HEK293 (cell line): ENCODE measurements at regions not wholly inside any gene's neighbourhood (a gene's known extent, or its start where the extent isn't known, plus 50 kb on each side); places are given as distances from the start of the nearest gene placed in this dataset.

Experiments
- CTCF ChIP-seq: fragments of 450-650 bp; formaldehyde crosslinking; IDR thresholded peaks from 2 replicates; pipeline ENCODE4 v1.5.1; 2016; ENCODE audit warnings: missing biosample characterization, missing genetic modification characterization
- ELK4 ChIP-seq: IDR thresholded peaks from 2 replicates; pipeline ENCODE4 v1.6.1; 2011; ENCODE audit warnings: mild to moderate bottlenecking, low read depth, low read length, borderline replicate concordance
- PATZ1 ChIP-seq: fragments of 450-650 bp; formaldehyde crosslinking; IDR thresholded peaks from 2 replicates; pipeline ENCODE4 v1.5.1; 2016; ENCODE audit warnings: missing biosample characterization, missing genetic modification characterization
- ZBTB20 ChIP-seq: fragments of 450-650 bp; formaldehyde crosslinking; IDR thresholded peaks from 2 replicates; pipeline ENCODE4 v1.5.1; 2016; ENCODE audit warnings: missing biosample characterization, missing genetic modification characterization
- ZBTB49 ChIP-seq: fragments of 450-650 bp; formaldehyde crosslinking; IDR thresholded peaks from 2 replicates; pipeline ENCODE4 v1.5.1; 2016; ENCODE audit warnings: missing biosample characterization, missing genetic modification characterization, low read depth
- ZFP41 ChIP-seq: fragments of 450-650 bp; formaldehyde crosslinking; IDR thresholded peaks from 2 replicates; pipeline ENCODE4 v1.5.1; 2016; ENCODE audit warnings: missing biosample characterization, missing genetic modification characterization, borderline replicate concordance
- ZNF133 ChIP-seq: fragments of 450-650 bp; formaldehyde crosslinking; IDR thresholded peaks from 2 replicates; pipeline ENCODE4 v1.5.1; 2016; ENCODE audit warnings: missing biosample characterization, missing genetic modification characterization
- ZNF174 ChIP-seq: fragments of 450-650 bp; formaldehyde crosslinking; IDR thresholded peaks from 2 replicates; pipeline ENCODE4 v1.5.0; 2017; ENCODE audit warnings: missing biosample characterization, mild to moderate bottlenecking, missing genetic modification characterization
- ZNF398 ChIP-seq: fragments of 450-650 bp; formaldehyde crosslinking; IDR thresholded peaks from 2 replicates; pipeline ENCODE4 v1.5.1; 2017; ENCODE audit warnings: missing biosample characterization, missing genetic modification characterization
- TF ChIP-seq, protein P1 (sequence below): sonication (generic); formaldehyde crosslinking; IDR thresholded peaks from 2 replicates; pipeline ENCODE4 v1.8.1; 2022; ENCODE audit warnings: mild to moderate bottlenecking, moderate library complexity, missing genetic modification reagents

- TF ChIP-seq CTCF (tag by site-specific recombination) (no peak), ZNF398 (tag by site-specific recombination) (no peak), ZNF174 (tag by site-specific recombination) (no peak), ZFP41 (tag by site-specific recombination) (no peak), ZBTB49 (tag by site-specific recombination) (no peak), ZBTB20 (tag by site-specific recombination) (no peak), PATZ1 (tag by site-specific recombination) (no peak), ELK4 (no peak), ZNF133 (tag by site-specific recombination) (no peak)
- TF ChIP-seq, protein P1, sequence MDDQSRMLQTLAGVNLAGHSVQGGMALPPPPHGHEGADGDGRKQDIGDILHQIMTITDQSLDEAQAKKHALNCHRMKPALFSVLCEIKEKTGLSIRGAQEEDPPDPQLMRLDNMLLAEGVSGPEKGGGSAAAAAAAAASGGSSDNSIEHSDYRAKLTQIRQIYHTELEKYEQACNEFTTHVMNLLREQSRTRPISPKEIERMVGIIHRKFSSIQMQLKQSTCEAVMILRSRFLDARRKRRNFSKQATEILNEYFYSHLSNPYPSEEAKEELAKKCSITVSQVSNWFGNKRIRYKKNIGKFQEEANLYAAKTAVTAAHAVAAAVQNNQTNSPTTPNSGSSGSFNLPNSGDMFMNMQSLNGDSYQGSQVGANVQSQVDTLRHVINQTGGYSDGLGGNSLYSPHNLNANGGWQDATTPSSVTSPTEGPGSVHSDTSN (CRISPR knock-in tag): no peak
Measured at GRCh38 chr6:43949551-43949991, 177.7 kb downstream of the MRPL14 start.
